Kidney epithelial cell (primary cell): ENCODE measurements at regions not wholly inside any gene's neighbourhood (a gene's known extent, or its start where the extent isn't known, plus 50 kb on each side); places are given as distances from the start of the nearest gene placed in this dataset.

Source experiments
- DNase-seq: peaks from one replicate; pipeline ENCODE4 v3.0.0-alpha.2; 2010; ENCODE audit warnings: low read depth
- H3K27me3 ChIP-seq: 2 replicates; pipeline ENCODE4 v1.6.0; 2011; ENCODE audit warnings: low read length; ENCODE audit not compliant: control insufficient read depth, insufficient read depth
- H3K36me3 ChIP-seq: 2 replicates; pipeline ENCODE4 v1.5.1; 2011; ENCODE audit warnings: low read length; ENCODE audit not compliant: control insufficient read depth, insufficient read depth
- H3K4me3 ChIP-seq: 2 replicates; pipeline ENCODE4 v1.5.1; 2011; ENCODE audit warnings: low read depth, mild to moderate bottlenecking, control low read depth, low read length
- CTCF ChIP-seq: IDR thresholded peaks from 2 replicates; pipeline ENCODE4 v1.5.1; 2011; ENCODE audit warnings: mild to moderate bottlenecking, moderate library complexity, low read length, control low read depth, inconsistent platforms; ENCODE audit not compliant: insufficient read depth, poor library complexity, severe bottlenecking

GRCh38 chrX:139267851-139268250, 262.7 kb upstream of the F9 start:
- DNase-seq: no peak
- no peak for TF ChIP-seq CTCF
- Histone ChIP-seq H3K27me3 (no peaks in the 10 kb centered on the region), H3K4me3 (no peak overlapping the region), H3K36me3 (no peaks in the 10 kb centered on the region)

- no peak overlapping the region for H3K4me3 ChIP-seq
- no peak for TF ChIP-seq CTCF
- H3K27me3 ChIP-seq: no peaks in the 10 kb centered on the region
- no peak for DNase-seq
- no peaks in the 10 kb centered on the region for H3K36me3 ChIP-seq
These were observed 284.2 kb upstream of the F9 start for GRCh38 chrX:139246295-139246694.

GRCh38 chrX:139237141-139237540, 293.4 kb upstream of the F9 start:
- Histone ChIP-seq H3K4me3 (no peak overlapping the region), H3K36me3 (no peaks in the 10 kb centered on the region), H3K27me3 (no peaks in the 10 kb centered on the region)
- DNase-seq: no peak
- no peak for TF ChIP-seq CTCF

- no peak for TF ChIP-seq CTCF
- Histone ChIP-seq H3K36me3 (no peaks in the 10 kb centered on the region), H3K4me3 (no peak overlapping the region), H3K27me3 (no peaks in the 10 kb centered on the region)
- no peak for DNase-seq
These were observed 295.6 kb upstream of the F9 start for GRCh38 chrX:139234898-139235297.

- Histone ChIP-seq H3K36me3 (no peaks in the 10 kb centered on the region), H3K4me3 (no peak overlapping the region), H3K27me3 (no peaks in the 10 kb centered on the region)
- no peak for DNase-seq
- no peak for TF ChIP-seq CTCF
These were observed 305.4 kb upstream of the F9 start for GRCh38 chrX:139224953-139225665.

GRCh38 chrX:139222511-139223200, 307.9 kb upstream of the F9 start:
- no peak for TF ChIP-seq CTCF
- Histone ChIP-seq H3K27me3 (no peaks in the 10 kb centered on the region), H3K36me3 (no peaks in the 10 kb centered on the region), H3K4me3 (no peak overlapping the region)
- DNase-seq: no peak
